Right lobe of liver (tissue), 4 donors: ENCODE measurements at regions not wholly inside any gene's neighbourhood (a gene's known extent, or its start where the extent isn't known, plus 50 kb on each side); places are given as distances from the start of the nearest gene placed in this dataset.

Experiments used
- CTCF ChIP-seq, 4 donors: fragments of 200-600 bp in 3 of 4; fragments of 450-650 bp in 1 of 4; IDR thresholded peaks; one replicate each; pipeline versions ENCODE4 v1.5.1 to v1.8.0; 2016 to 2022; ENCODE audit warnings: antibody characterized with exemption in 4 of 4, mild to moderate bottlenecking in 2 of 4
- POLR2A ChIP-seq: fragments of 450-650 bp; IDR thresholded peaks from one replicate; pipeline ENCODE4 v1.6.1; 2017; ENCODE audit warnings: antibody characterized with exemption, mild to moderate bottlenecking
- donor health status: DM: no; HTN: no; CAD: no.
- donor health status: DM: no; HTN: no; CAD: no.
- donor health status: DM: no; HTN: yes; CAD: no.

GRCh38 chr7:46651070-46651469, 730.0 kb upstream of the IGFBP3 start:
- TF ChIP-seq CTCF (IDR thresholded peaks at IDR 0.05) (no peak), POLR2A (no peak)
